ENCODE measurements at regions not wholly inside any gene's neighbourhood (a gene's known extent, or its start where the extent isn't known, plus 50 kb on each side); places are given as distances from the start of the nearest gene placed in this dataset.

DNA sequence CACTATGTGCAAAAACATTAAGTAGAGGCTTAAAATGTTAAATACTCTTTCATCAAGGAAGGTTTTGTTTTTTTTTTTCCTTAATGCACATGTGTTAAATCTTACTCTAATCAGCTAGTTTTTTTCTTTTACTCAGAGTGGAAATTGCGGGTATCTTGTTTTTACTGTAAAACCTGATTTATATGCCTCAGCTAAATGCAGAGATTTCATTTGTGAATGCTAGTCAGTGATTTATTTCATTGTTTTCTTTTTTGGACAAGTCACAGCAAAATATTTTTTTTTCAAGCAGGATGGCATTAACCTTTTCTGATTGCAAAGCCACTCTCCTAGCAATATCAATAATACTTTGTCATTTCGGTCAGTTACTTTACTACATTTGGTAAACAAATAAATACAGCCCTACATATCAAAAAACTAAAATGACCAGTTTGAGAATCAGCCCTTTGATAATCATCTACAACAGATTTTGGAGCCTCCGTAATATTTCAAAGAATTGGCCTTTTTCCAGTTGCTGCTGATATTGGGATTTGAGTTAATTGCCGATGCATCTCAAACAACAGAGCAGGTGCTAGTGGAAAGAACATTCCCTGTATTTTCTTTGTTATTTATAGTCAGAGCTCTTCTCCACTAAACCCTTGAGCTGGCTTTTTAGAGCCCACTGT lies 579.2 kb upstream of the ZNF608 start:
- peak overlapping the region; percentile 9; the same call in 1 of the 2 replicates for H3K27ac ChIP-seq
- TF ChIP-seq, protein P1, sequence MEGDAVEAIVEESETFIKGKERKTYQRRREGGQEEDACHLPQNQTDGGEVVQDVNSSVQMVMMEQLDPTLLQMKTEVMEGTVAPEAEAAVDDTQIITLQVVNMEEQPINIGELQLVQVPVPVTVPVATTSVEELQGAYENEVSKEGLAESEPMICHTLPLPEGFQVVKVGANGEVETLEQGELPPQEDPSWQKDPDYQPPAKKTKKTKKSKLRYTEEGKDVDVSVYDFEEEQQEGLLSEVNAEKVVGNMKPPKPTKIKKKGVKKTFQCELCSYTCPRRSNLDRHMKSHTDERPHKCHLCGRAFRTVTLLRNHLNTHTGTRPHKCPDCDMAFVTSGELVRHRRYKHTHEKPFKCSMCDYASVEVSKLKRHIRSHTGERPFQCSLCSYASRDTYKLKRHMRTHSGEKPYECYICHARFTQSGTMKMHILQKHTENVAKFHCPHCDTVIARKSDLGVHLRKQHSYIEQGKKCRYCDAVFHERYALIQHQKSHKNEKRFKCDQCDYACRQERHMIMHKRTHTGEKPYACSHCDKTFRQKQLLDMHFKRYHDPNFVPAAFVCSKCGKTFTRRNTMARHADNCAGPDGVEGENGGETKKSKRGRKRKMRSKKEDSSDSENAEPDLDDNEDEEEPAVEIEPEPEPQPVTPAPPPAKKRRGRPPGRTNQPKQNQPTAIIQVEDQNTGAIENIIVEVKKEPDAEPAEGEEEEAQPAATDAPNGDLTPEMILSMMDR (conservative IDR thresholded peaks at IDR 0.05), result no peak

DNA sequence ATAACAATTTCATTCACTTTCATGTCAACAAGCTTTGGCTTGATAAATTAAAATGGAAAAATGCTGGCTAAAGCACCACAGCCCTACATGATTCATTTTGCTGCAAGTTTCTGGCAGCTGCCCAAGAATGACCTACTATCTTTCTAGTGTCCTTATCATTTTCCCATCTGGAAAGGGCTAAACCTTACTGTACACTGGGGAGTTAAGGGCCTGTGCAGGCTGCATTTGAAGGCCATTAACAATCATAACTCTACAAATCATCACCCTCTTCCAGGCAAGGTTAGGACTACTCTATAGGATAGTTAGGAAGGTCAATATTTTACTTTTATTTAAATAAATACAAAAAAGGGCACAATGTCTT lies 579.7 kb upstream of the ZNF608 start:
- TF ChIP-seq, protein P1 (conservative IDR thresholded peaks at IDR 0.05), result no peak
- H3K27ac ChIP-seq, result peak overlapping the region; percentile 9; the same call in 1 of the 2 replicates

DNA sequence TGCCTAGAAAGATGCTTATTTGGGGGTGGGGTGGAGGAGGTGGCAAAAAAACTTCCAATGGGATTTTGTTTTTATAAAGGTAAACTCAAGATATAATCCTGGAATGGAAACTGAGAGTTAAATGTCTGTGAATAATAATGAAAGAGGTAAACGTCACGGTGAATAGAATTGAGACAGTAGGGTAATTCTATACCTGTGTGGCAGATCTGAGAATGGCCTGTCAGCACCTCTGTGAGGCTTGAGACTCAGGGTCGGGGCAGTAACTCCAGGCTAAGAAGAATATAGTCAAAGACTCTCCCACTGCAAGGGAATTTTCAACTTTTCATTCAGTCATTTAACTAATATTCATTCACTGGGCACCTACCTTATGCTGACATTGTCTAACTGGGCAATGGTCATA lies 581.2 kb upstream of the ZNF608 start:
- H3K27ac ChIP-seq, result no peak overlapping the region

DNA sequence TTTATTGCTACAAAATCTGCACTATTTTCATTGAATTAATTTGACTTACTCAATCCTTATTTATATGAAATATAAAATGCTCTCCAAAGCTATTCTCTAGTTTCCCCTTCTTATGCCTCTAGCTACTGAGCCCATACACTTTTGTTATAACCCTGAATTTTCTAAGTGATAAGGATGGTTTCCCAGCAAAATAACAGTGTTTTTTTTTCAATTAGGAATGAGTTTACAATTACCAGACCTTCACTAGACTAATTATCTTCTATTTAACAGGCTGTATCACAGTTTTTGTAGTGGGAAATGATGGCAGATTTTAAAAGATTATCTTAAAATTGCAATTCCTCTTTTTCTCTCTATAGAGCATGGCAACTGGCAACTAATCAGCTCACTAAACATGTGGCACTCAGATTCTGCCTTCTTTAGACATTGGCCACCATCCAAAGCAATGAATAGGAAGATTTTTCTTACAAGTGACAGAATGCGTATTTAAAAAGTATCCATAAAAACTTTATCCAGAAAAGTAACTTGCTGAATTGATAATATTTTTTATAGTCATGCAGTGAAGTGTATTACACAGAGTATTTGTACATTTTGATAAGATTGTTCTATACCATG lies 585.7 kb upstream of the ZNF608 start:
- H3K27ac ChIP-seq, result no peak overlapping the region
- TF ChIP-seq, protein P1 (conservative IDR thresholded peaks at IDR 0.05), result no peak

More for the DNA sequence above, 581.2 kb upstream of the ZNF608 start:
- TF ChIP-seq, protein P1 (conservative IDR thresholded peaks at IDR 0.05), result no peak

DNA sequence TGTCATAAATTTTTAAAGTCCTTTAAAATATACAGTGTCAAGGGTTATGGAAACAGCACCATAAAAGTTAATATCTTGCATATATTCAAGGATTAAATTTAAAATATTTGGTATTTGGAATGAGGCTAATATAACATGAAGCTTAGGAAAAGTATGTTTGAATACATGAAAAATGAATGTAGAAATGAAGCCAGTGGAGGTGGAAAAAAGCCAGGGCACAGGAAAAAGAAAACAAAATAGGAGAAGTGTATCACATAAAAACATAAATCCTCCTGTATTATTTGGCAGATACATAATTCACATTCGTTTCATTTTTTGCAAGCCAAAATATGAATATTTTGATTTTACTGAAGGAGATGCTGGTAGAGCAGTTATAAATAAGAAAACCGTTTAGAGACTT lies 587.0 kb upstream of the ZNF608 start:
- TF ChIP-seq, protein P1 (conservative IDR thresholded peaks at IDR 0.05), result no peak
- no peak overlapping the region for H3K27ac ChIP-seq

DNA sequence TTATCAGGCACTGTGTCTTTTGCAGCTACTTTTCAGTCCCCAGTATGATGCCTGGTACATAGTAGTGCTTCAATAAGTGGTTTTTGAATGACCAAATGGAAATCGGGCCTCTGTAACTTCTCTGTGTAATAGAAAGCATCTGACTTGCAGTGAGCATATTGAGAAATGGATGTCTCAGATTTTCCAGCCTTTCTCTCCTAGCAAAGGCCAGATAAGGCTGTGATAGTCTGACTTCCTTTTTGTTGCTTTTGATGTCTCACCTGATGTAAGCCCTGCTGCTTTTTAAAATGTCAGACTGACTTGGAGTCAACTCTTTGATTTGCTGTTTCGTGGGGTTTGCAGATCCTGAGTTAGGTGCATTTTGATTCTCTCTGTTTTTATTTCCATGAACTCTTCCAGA lies 590.0 kb upstream of the ZNF608 start:
- no peak overlapping the region for H3K27ac ChIP-seq
- TF ChIP-seq, protein P1 (conservative IDR thresholded peaks at IDR 0.05), result no peak

DNA sequence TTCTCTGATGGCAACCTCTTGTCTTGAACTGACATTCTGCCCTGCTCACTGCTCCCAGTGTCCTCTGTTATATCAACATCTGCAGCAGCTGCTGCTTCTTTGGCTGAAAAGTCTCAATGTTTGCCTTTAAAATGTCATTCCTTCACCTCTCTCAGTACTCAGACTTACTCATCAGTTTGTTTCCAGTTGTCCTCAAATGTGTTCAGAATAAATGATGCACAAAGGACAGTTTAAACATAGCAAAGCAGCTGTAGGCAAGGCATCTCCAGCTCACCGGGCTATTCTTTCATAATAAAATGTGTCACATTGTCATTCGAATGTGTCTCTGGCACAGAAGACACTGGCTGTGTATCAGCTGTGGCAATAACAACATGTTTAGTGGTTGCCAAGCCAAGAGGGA lies 590.9 kb upstream of the ZNF608 start:
- TF ChIP-seq, protein P1 (conservative IDR thresholded peaks at IDR 0.05), result no peak
- no peak overlapping the region for H3K27ac ChIP-seq

Data from VCaP (cell line).